Neutrophil (primary cell): ENCODE measurements at regions not wholly inside any gene's neighbourhood (a gene's known extent, or its start where the extent isn't known, plus 50 kb on each side); places are given as distances from the start of the nearest gene placed in this dataset.

Experiments used
- H3K27ac ChIP-seq: fragments of 200-600 bp; sonication (generic); 2 replicates; pipeline ENCODE4 v1.5.1; 2016; ENCODE audit warnings: mild to moderate bottlenecking, moderate library complexity
- H3K27me3 ChIP-seq: fragments of 200-600 bp; sonication (generic); 2 replicates; pipeline ENCODE4 v1.6.0; 2016; ENCODE audit warnings: mild to moderate bottlenecking
- H3K36me3 ChIP-seq: fragments of 200-600 bp; sonication (generic); 2 replicates; pipeline ENCODE4 v1.5.1; 2017
- H3K4me1 ChIP-seq, 2 experiments: fragments of 200-600 bp in 1 of 2; sonication (generic) in 1 of 2; 1 replicate in 1 of 2; 2 replicates in 1 of 2; pipeline versions ENCODE4 v1.5.1 to v1.6.1; 2013 to 2016; ENCODE audit warnings: low read depth in 1 of 2, low read length in 1 of 2, mild to moderate bottlenecking in 1 of 2, moderate library complexity in 1 of 2; ENCODE audit not compliant: control insufficient read depth in 1 of 2, insufficient read depth in 1 of 2
- H3K4me3 ChIP-seq, 2 experiments: fragments of 200-600 bp in 1 of 2; sonication (generic) in 1 of 2; 1 replicate in 1 of 2; 2 replicates in 1 of 2; pipeline ENCODE4 v1.5.1; 2013 to 2016; ENCODE audit warnings: low read depth in 1 of 2, low read length in 1 of 2, mild to moderate bottlenecking in 1 of 2, moderate library complexity in 1 of 2
- H3K9me3 ChIP-seq: fragments of 200-600 bp; sonication (generic); 2 replicates; pipeline ENCODE4 v1.5.1; 2016
- CTCF ChIP-seq: fragments of 200-600 bp; sonication (generic); IDR thresholded peaks from 2 replicates; pipeline ENCODE4 v1.5.1; 2016; ENCODE audit warnings: antibody characterized with exemption

- no peak overlapping the region for H3K27ac ChIP-seq
- TF ChIP-seq CTCF = no peak
Measured at GRCh38 chr14:23719225-23719985, 83.2 kb downstream of the DHRS2 start.

DNA sequence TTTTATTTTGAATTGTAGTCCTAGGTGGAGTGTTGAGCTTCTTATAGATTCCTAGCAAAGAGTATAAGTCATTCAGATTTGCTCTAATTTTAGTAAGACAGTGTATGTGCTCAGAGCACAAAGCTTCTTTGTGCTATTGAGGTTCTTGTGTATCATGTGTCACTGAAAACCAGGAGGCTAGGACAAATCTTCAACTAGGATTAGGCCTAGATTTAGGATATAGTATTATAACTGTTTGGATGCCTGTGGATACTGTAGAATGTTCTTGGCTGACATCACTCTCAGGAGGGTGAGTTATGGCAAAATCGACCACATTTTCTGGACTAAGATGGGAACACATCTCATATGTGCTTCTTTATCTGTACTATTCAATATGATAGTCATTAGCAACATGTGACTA is 86.5 kb downstream of the DHRS2 start:
- no peaks in the 10 kb centered on the region for H3K4me1 ChIP-seq
- H3K4me3 ChIP-seq = no peak overlapping the region
- no peak overlapping the region for H3K27ac ChIP-seq
- TF ChIP-seq CTCF = no peak
- H3K36me3 ChIP-seq = no peaks in the 10 kb centered on the region
- H3K27me3 ChIP-seq = no peaks in the 10 kb centered on the region
- H3K9me3 ChIP-seq = no peaks in the 10 kb centered on the region

More at GRCh38 chr14:23719225-23719985, 83.2 kb downstream of the DHRS2 start:
- H3K27me3 ChIP-seq = no peaks in the 10 kb centered on the region
- no peaks in the 10 kb centered on the region for H3K9me3 ChIP-seq
- no peaks in the 10 kb centered on the region for H3K36me3 ChIP-seq
- no peaks in the 10 kb centered on the region for H3K4me1 ChIP-seq
- H3K4me3 ChIP-seq = no peak overlapping the region

- TF ChIP-seq CTCF = no peak
- H3K9me3 ChIP-seq = no peaks in the 10 kb centered on the region
- no peaks in the 10 kb centered on the region for H3K36me3 ChIP-seq
Measured at GRCh38 chr14:23723911-23724310, 87.7 kb downstream of the DHRS2 start.

GRCh38 chr14:23725528-23725927 is 89.4 kb downstream of the DHRS2 start:
- no peaks in the 10 kb centered on the region for H3K9me3 ChIP-seq
- H3K27me3 ChIP-seq = no peaks in the 10 kb centered on the region
- H3K4me3 ChIP-seq = no peak overlapping the region
- no peaks in the 10 kb centered on the region for H3K4me1 ChIP-seq
- H3K27ac ChIP-seq = no peak overlapping the region
- no peaks in the 10 kb centered on the region for H3K36me3 ChIP-seq
- TF ChIP-seq CTCF = no peak

More at GRCh38 chr14:23723911-23724310, 87.7 kb downstream of the DHRS2 start:
- H3K4me1 ChIP-seq = no peaks in the 10 kb centered on the region
- no peak overlapping the region for H3K27ac ChIP-seq
- H3K27me3 ChIP-seq = no peaks in the 10 kb centered on the region
- no peak overlapping the region for H3K4me3 ChIP-seq

GRCh38 chr14:23725980-23726710 is 90.0 kb downstream of the DHRS2 start:
- H3K36me3 ChIP-seq = no peaks in the 10 kb centered on the region
- TF ChIP-seq CTCF = no peak

More at GRCh38 chr14:23725980-23726710, 90.0 kb downstream of the DHRS2 start:
- no peaks in the 10 kb centered on the region for H3K9me3 ChIP-seq
- no peaks in the 10 kb centered on the region for H3K27me3 ChIP-seq
- H3K27ac ChIP-seq = no peak overlapping the region
- no peak overlapping the region for H3K4me3 ChIP-seq
- H3K4me1 ChIP-seq = no peaks in the 10 kb centered on the region
